ENCODE measurements at regions not wholly inside any gene's neighbourhood (a gene's known extent, or its start where the extent isn't known, plus 50 kb on each side); places are given as distances from the start of the nearest gene placed in this dataset.
A peak's percentile ranks its signal among the peaks of the same experiment; 100 is the strongest.

- Histone ChIP-seq H2AK9ac (replicated peaks; ENCODE audit: low read depth, low read length, poor library complexity) (no peak overlapping the region), H2BK15ac (ENCODE audit: low read depth, low read length) (no peak overlapping the region), H2BK20ac (ENCODE audit: low read depth, low read length) (no peak overlapping the region), H3K9ac (ENCODE audit: low read depth, low read length) (no peak overlapping the region), H4K8ac (ENCODE audit: low read depth in 2 of 2, low read length in 2 of 2) (no peak overlapping the region), H3K27ac (ENCODE audit: insufficient read depth, low read length) (no peak overlapping the region), H3K4me2 (ENCODE audit: low read depth, low read length) (no peak overlapping the region), H3K4me3 (ENCODE audit: insufficient read depth, low read depth, low read length) (no peak overlapping the region), H3K14ac (replicated peaks; ENCODE audit: low read depth, low read length) (no peak overlapping the region), H3K36me3 (ENCODE audit: control insufficient read depth, insufficient read depth, low read length) (no peaks in the 10 kb centered on the region), H3K9me3 (ENCODE audit: control insufficient read depth, insufficient read depth, low read length) (no peaks in the 10 kb centered on the region), H4K5ac (ENCODE audit: low read depth, low read length) (no peak overlapping the region), H3K23ac (ENCODE audit: low read depth, low read length) (no peak overlapping the region), H3K79me1 (ENCODE audit: low read depth in 1 of 2, low read length in 2 of 2) (no peaks in the 10 kb centered on the region), H3K9me1 (ENCODE audit: insufficient read depth, low read length) (no peaks in the 10 kb centered on the region), H3K56ac (ENCODE audit: extremely low read depth, insufficient read depth, low read length) (no peak overlapping the region), H3K18ac (ENCODE audit: low read depth, low read length) (no peak overlapping the region), H2BK5ac (ENCODE audit: low read depth, low read length, poor library complexity, severe bottlenecking) (no peak overlapping the region), H3K27me3 (ENCODE audit: control insufficient read depth, insufficient read depth, low read length) (peaks cover 4% of the 10 kb centered on the region; the same call in 1 of the 2 replicates), H4K91ac (ENCODE audit: insufficient read depth, low read depth, low read length) (no peak overlapping the region), H2BK120ac (ENCODE audit: low read depth, low read length) (no peak overlapping the region), H3K4me1 (ENCODE audit: control insufficient read depth, insufficient read depth, low read length) (no peaks in the 10 kb centered on the region), H2AK5ac (ENCODE audit: low read depth, low read length) (no peak overlapping the region), H4K20me1 (ENCODE audit: insufficient read depth, low read length) (no peaks in the 10 kb centered on the region), H3K4ac (ENCODE audit: low read depth, low read length) (no peak overlapping the region), H2AFZ (replicated peaks; ENCODE audit: low read length, poor library complexity) (no peak overlapping the region)
- ChIA-PET CTCF (no interaction called here), POLR2A (ENCODE audit: unreplicated experiment) (interaction anchor here (0.6 kb wide), 2 partner anchors 20 to 109 kb away, joined by 3 read pairs; no protein-coding TSS in a partner anchor)
- ATAC-seq (ENCODE audit: low read depth) (no peak), DNase-seq (peak; percentile 49)
- BruUV-seq (replicated peaks), result no TSS peak
- WGBS, 2 experiments (ENCODE audit: extremely low coverage in 2 of 2, insufficient read length in 1 of 2), result no CpG with 5 or more reads among the region's 2 CpGs
- TF ChIP-seq NFE2L2 (IDR thresholded peaks at IDR 0.05; ENCODE audit: low read depth, low read length) (no peak), USF2 (IDR thresholded peaks at IDR 0.05; ENCODE audit: low read depth, low read length) (no peak), CHD1 (IDR thresholded peaks at IDR 0.05; ENCODE audit: low read depth, low read length) (no peak), BHLHE40 (IDR thresholded peaks at IDR 0.05; ENCODE audit: low read depth, low read length) (no peak), MAZ (IDR thresholded peaks at IDR 0.05; ENCODE audit: borderline replicate concordance, low read depth, low read length) (no peak), POLR2A (IDR thresholded peaks at IDR 0.05; ENCODE audit: low read depth, low read length) (no peak), MAFK (IDR thresholded peaks at IDR 0.05; ENCODE audit: low read depth, low read length) (no peak), SMC3 (IDR thresholded peaks at IDR 0.05; ENCODE audit: low read depth, low read length) (no peak), MXI1 (IDR thresholded peaks at IDR 0.05; ENCODE audit: borderline replicate concordance, low read depth, low read length) (no peak), FOS (IDR thresholded peaks at IDR 0.05; ENCODE audit: low read depth, low read length) (no peak), RFX5 (IDR thresholded peaks at IDR 0.05; ENCODE audit: low read depth, low read length) (no peak), RAD21 (IDR thresholded peaks at IDR 0.05; ENCODE audit: low read length) (no peak), CEBPB (IDR thresholded peaks at IDR 0.05; ENCODE audit: low read depth, low read length) (no peak), RCOR1 (IDR thresholded peaks at IDR 0.05; ENCODE audit: insufficient replicate concordance, low read length) (no peak)
- TF ChIP-seq, protein P1, sequence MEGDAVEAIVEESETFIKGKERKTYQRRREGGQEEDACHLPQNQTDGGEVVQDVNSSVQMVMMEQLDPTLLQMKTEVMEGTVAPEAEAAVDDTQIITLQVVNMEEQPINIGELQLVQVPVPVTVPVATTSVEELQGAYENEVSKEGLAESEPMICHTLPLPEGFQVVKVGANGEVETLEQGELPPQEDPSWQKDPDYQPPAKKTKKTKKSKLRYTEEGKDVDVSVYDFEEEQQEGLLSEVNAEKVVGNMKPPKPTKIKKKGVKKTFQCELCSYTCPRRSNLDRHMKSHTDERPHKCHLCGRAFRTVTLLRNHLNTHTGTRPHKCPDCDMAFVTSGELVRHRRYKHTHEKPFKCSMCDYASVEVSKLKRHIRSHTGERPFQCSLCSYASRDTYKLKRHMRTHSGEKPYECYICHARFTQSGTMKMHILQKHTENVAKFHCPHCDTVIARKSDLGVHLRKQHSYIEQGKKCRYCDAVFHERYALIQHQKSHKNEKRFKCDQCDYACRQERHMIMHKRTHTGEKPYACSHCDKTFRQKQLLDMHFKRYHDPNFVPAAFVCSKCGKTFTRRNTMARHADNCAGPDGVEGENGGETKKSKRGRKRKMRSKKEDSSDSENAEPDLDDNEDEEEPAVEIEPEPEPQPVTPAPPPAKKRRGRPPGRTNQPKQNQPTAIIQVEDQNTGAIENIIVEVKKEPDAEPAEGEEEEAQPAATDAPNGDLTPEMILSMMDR (conservative IDR thresholded peaks at IDR 0.05; ENCODE audit: low read depth, low read length), result no peak
- TF ChIP-seq, protein P2, sequence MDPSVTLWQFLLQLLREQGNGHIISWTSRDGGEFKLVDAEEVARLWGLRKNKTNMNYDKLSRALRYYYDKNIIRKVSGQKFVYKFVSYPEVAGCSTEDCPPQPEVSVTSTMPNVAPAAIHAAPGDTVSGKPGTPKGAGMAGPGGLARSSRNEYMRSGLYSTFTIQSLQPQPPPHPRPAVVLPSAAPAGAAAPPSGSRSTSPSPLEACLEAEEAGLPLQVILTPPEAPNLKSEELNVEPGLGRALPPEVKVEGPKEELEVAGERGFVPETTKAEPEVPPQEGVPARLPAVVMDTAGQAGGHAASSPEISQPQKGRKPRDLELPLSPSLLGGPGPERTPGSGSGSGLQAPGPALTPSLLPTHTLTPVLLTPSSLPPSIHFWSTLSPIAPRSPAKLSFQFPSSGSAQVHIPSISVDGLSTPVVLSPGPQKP (IDR thresholded peaks at IDR 0.05; ENCODE audit: borderline replicate concordance, low read depth, low read length), result no peak
- in situ Hi-C loops (cut with MboI; ENCODE audit: low sequenced_read_pairs) (loop anchor here (25.0 kb wide), 1 partner anchor 538 kb away; no protein-coding TSS in a partner anchor), intact Hi-C loops (cut with micrococcal nuclease) (no loop called here), dilution Hi-C loops (cut with HindIII; ENCODE audit: low sequenced_read_pairs, unreplicated experiment) (no loop called here)
These were observed 64.3 kb upstream of the VTCN1 start for GRCh38 chr1:117275055-117275454.

All from IMR-90 (cell line).